WTC11 (cell line): ENCODE measurements at regions not wholly inside any gene's neighbourhood (a gene's known extent, or its start where the extent isn't known, plus 50 kb on each side); places are given as distances from the start of the nearest gene placed in this dataset.

Source experiments
- ATAC-seq: fragments of 200-7000 bp; cut with Tn5 transposase; 2 replicates; pipeline ENCODE4 v1.10.0; 2021; ENCODE audit warnings: mild to moderate bottlenecking, moderate library complexity
- CTCF ChIA-PET: fragments of 300-600 bp; sonication (Branson Sonifier 250); formaldehyde crosslinking; loops from one replicate; lab custom pipeline; 2021; ENCODE audit warnings: antibody characterized with exemption; lab: Charles Lee
- POLR2A ChIA-PET: fragments of 350-600 bp; sonication (Branson Sonifier 250); formaldehyde crosslinking; loops from one replicate; lab custom pipeline; 2021; ENCODE audit warnings: antibody characterized with exemption; lab: Charles Lee
- DNase-seq: peaks from one replicate; pipeline ENCODE4 v3.0.0; 2021; ENCODE audit warnings: low spot score
- H3K27ac Mint-ChIP-seq: 2 replicates; pipeline ENCODE4 v1.8.0; 2021; ENCODE audit warnings: mixed read lengths
- H3K27me3 Mint-ChIP-seq: 2 replicates; pipeline ENCODE4 v1.8.0; 2021; ENCODE audit warnings: low read depth, mild to moderate bottlenecking, moderate library complexity, mixed read lengths
- H3K36me3 Mint-ChIP-seq: 2 replicates; pipeline ENCODE4 v1.8.0; 2021; ENCODE audit warnings: mixed read lengths
- H3K4me1 Mint-ChIP-seq: 2 replicates; pipeline ENCODE4 v1.8.0; 2022; ENCODE audit warnings: mixed read lengths
- H3K4me3 Mint-ChIP-seq: 2 replicates; pipeline ENCODE4 v1.8.0; 2021; ENCODE audit warnings: mild to moderate bottlenecking, moderate library complexity, mixed read lengths
- H3K9me3 Mint-ChIP-seq: 2 replicates; pipeline ENCODE4 v1.8.0; 2021; ENCODE audit warnings: mixed read lengths
- ATF1 ChIP-seq: sonication (generic); formaldehyde crosslinking; IDR thresholded peaks from 2 replicates; pipeline ENCODE4 v1.8.1; 2023; ENCODE audit warnings: mild to moderate bottlenecking, moderate library complexity, missing genetic modification reagents
- E2F1 ChIP-seq: sonication (generic); formaldehyde crosslinking; IDR thresholded peaks from 2 replicates; pipeline ENCODE4 v1.8.0; 2022; ENCODE audit warnings: mild to moderate bottlenecking, missing genetic modification reagents
- E2F4 ChIP-seq: sonication (generic); formaldehyde crosslinking; IDR thresholded peaks from 2 replicates; pipeline ENCODE4 v1.8.1; 2022; ENCODE audit warnings: low read depth, mild to moderate bottlenecking, moderate library complexity, missing genetic modification reagents, borderline replicate concordance
- ELF4 ChIP-seq: sonication (generic); formaldehyde crosslinking; IDR thresholded peaks from 2 replicates; pipeline ENCODE4 v1.8.1; 2022; ENCODE audit warnings: low read depth, mild to moderate bottlenecking, moderate library complexity, missing genetic modification reagents
- ERG ChIP-seq: fragments of 250-450 bp; sonication (Bioruptor Pico); IDR thresholded peaks from 2 replicates; pipeline ENCODE4 v1.8.0; 2021; ENCODE audit warnings: mild to moderate bottlenecking
- ETV6 ChIP-seq: sonication (generic); formaldehyde crosslinking; IDR thresholded peaks from 2 replicates; pipeline ENCODE4 v1.8.1; 2022; ENCODE audit warnings: mild to moderate bottlenecking, missing genetic modification reagents
- KAT7 ChIP-seq: sonication (generic); formaldehyde crosslinking; IDR thresholded peaks from 2 replicates; pipeline ENCODE4 v1.8.1; 2023; ENCODE audit warnings: missing genetic modification reagents, mild to moderate bottlenecking, borderline replicate concordance
- MAX ChIP-seq: sonication (generic); formaldehyde crosslinking; IDR thresholded peaks from 2 replicates; pipeline ENCODE4 v1.8.0; 2022; ENCODE audit warnings: mild to moderate bottlenecking, missing genetic modification reagents
- NFATC4 ChIP-seq: fragments of 250-450 bp; sonication (Bioruptor Pico); IDR thresholded peaks from 2 replicates; pipeline ENCODE4 v1.9.0; 2021; ENCODE audit warnings: mild to moderate bottlenecking
- NR3C1 ChIP-seq: sonication (generic); formaldehyde crosslinking; conservative IDR thresholded peaks from 2 replicates; pipeline ENCODE4 v1.8.1; 2023; ENCODE audit warnings: low read depth, mild to moderate bottlenecking, missing genetic modification reagents
- OVOL2 ChIP-seq: fragments of 250-450 bp; sonication (Bioruptor Pico); IDR thresholded peaks from 2 replicates; pipeline ENCODE4 v1.9.0; 2021; ENCODE audit warnings: mild to moderate bottlenecking, borderline replicate concordance
- SOX15 ChIP-seq: fragments of 250-450 bp; sonication (Bioruptor Pico); IDR thresholded peaks from 2 replicates; pipeline ENCODE4 v1.9.0; 2021; ENCODE audit warnings: mild to moderate bottlenecking
- SP1 ChIP-seq: sonication (generic); formaldehyde crosslinking; conservative IDR thresholded peaks from 2 replicates; pipeline ENCODE4 v1.8.1; 2022; ENCODE audit warnings: missing genetic modification reagents
- TCF7 ChIP-seq: sonication (generic); formaldehyde crosslinking; IDR thresholded peaks from 2 replicates; pipeline ENCODE4 v1.8.0; 2022; ENCODE audit warnings: mild to moderate bottlenecking, low read depth, missing genetic modification reagents, moderate library complexity
- TEAD1 ChIP-seq: sonication (generic); formaldehyde crosslinking; IDR thresholded peaks from 2 replicates; pipeline ENCODE4 v1.8.0; 2022; ENCODE audit warnings: mild to moderate bottlenecking, missing genetic modification reagents
- ZNF121 ChIP-seq: sonication (generic); formaldehyde crosslinking; IDR thresholded peaks from 2 replicates; pipeline ENCODE4 v1.8.0; 2023; ENCODE audit warnings: missing genetic modification reagents
- ZNF219 ChIP-seq: sonication (generic); formaldehyde crosslinking; IDR thresholded peaks from 2 replicates; pipeline ENCODE4 v1.8.0; 2023; ENCODE audit warnings: missing genetic modification reagents, mild to moderate bottlenecking, borderline replicate concordance
- ZNF317 ChIP-seq: sonication (generic); formaldehyde crosslinking; IDR thresholded peaks from 2 replicates; pipeline ENCODE4 v1.8.1; 2023; ENCODE audit warnings: low read depth, mild to moderate bottlenecking, moderate library complexity, missing genetic modification reagents, borderline replicate concordance
- TF ChIP-seq, protein P1 (sequence below): fragments of 250-450 bp; sonication (Bioruptor Pico); IDR thresholded peaks from 2 replicates; pipeline ENCODE4 v1.9.0; 2021; ENCODE audit warnings: mild to moderate bottlenecking
- TF ChIP-seq, protein P2 (sequence below): sonication (generic); formaldehyde crosslinking; IDR thresholded peaks from 2 replicates; pipeline ENCODE4 v1.8.1; 2022; ENCODE audit warnings: mild to moderate bottlenecking, missing genetic modification reagents, moderate library complexity, borderline replicate concordance

GRCh38 chrX:45840411-45840950 lies 639.8 kb upstream of the DIPK2B start (continued):
- TF ChIP-seq KAT7 (CRISPR knock-in tag) (no peak), E2F4 (CRISPR knock-in tag) (no peak)

DNA sequence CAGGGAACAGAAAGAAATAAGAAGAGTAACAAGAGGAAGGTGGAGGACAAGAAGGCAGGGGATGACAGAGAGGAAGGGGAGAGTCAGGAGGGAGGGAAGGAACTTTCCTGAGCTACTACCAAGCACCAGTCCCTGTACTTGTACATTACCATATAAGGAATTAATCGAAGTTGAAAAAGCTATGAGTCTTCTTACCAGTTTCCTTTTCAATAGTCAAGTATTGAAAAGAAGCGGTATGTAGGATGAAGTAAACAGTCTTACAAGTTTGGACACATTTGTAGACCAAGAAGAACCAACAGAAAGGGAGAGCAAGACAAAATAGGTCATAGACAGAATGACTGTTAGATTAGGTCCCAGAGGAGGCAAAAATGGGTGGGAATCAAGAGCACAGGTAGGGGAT lies 629.7 kb upstream of the DIPK2B start:
- ATAC-seq, result no peak
- Mint-ChIP-seq H3K36me3 (peaks cover 13% of the 10 kb centered on the region), H3K4me1 (peaks cover 51% of the 10 kb centered on the region), H3K4me3 (peak overlapping the region; percentile 24; the same call in 1 of the 2 replicates), H3K27me3 (no peaks in the 10 kb centered on the region), H3K27ac (peak overlapping the region; percentile 67), H3K9me3 (no peaks in the 10 kb centered on the region)
- TF ChIP-seq ZNF219 (CRISPR knock-in tag) (no peak), SOX15 (CRISPR knock-in tag) (no peak), TCF7 (CRISPR knock-in tag) (no peak), SP1 (no peak), KAT7 (CRISPR knock-in tag) (no peak), ZNF317 (CRISPR knock-in tag) (no peak), MAX (no peak), NFATC4 (CRISPR knock-in tag) (no peak), ERG (CRISPR knock-in tag) (no peak), OVOL2 (CRISPR knock-in tag) (no peak), TEAD1 (CRISPR knock-in tag) (no peak), NR3C1 (CRISPR knock-in tag) (no peak), ETV6 (no peak), ATF1 (no peak), ZNF121 (no peak), ELF4 (CRISPR knock-in tag) (no peak), E2F1 (CRISPR knock-in tag) (no peak)
- TF ChIP-seq, protein P1, sequence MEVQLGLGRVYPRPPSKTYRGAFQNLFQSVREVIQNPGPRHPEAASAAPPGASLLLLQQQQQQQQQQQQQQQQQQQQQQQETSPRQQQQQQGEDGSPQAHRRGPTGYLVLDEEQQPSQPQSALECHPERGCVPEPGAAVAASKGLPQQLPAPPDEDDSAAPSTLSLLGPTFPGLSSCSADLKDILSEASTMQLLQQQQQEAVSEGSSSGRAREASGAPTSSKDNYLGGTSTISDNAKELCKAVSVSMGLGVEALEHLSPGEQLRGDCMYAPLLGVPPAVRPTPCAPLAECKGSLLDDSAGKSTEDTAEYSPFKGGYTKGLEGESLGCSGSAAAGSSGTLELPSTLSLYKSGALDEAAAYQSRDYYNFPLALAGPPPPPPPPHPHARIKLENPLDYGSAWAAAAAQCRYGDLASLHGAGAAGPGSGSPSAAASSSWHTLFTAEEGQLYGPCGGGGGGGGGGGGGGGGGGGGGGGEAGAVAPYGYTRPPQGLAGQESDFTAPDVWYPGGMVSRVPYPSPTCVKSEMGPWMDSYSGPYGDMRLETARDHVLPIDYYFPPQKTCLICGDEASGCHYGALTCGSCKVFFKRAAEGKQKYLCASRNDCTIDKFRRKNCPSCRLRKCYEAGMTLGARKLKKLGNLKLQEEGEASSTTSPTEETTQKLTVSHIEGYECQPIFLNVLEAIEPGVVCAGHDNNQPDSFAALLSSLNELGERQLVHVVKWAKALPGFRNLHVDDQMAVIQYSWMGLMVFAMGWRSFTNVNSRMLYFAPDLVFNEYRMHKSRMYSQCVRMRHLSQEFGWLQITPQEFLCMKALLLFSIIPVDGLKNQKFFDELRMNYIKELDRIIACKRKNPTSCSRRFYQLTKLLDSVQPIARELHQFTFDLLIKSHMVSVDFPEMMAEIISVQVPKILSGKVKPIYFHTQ (CRISPR knock-in tag), result no peak
- TF ChIP-seq, protein P2, sequence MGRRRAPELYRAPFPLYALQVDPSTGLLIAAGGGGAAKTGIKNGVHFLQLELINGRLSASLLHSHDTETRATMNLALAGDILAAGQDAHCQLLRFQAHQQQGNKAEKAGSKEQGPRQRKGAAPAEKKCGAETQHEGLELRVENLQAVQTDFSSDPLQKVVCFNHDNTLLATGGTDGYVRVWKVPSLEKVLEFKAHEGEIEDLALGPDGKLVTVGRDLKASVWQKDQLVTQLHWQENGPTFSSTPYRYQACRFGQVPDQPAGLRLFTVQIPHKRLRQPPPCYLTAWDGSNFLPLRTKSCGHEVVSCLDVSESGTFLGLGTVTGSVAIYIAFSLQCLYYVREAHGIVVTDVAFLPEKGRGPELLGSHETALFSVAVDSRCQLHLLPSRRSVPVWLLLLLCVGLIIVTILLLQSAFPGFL (CRISPR knock-in tag), result no peak
- POLR2A ChIA-PET, result no interaction called here
- CTCF ChIA-PET, result interaction anchor here (1.4 kb wide), 1 partner anchor 28 kb away, joined by 4 read pairs; no protein-coding TSS in a partner anchor
- no peak for DNase-seq
